GM12875 (cell line): ENCODE measurements at regions not wholly inside any gene's neighbourhood (a gene's known extent, or its start where the extent isn't known, plus 50 kb on each side); places are given as distances from the start of the nearest gene placed in this dataset.

Experiments used
- H3K4me3 ChIP-seq: one replicate; pipeline ENCODE4 v1.5.1; 2011; ENCODE audit warnings: low read depth, low read length, control low read depth
- CTCF ChIP-seq: IDR thresholded peaks from 2 replicates; pipeline ENCODE4 v1.5.1; 2011; ENCODE audit warnings: low read depth, mild to moderate bottlenecking, control low read depth, inconsistent platforms, low read length, moderate library complexity, borderline replicate concordance; ENCODE audit not compliant: insufficient read depth

- H3K4me3 ChIP-seq = no peak overlapping the region
- TF ChIP-seq CTCF = no peak
Observed at GRCh38 chr5:124060413-124061067, 548.6 kb downstream of the CSNK1G3 start.

GRCh38 chr5:124060011-124060410 is 548.0 kb downstream of the CSNK1G3 start:
- TF ChIP-seq CTCF = no peak
- H3K4me3 ChIP-seq = no peak overlapping the region

- no peak overlapping the region for H3K4me3 ChIP-seq
- no peak for TF ChIP-seq CTCF
Observed at GRCh38 chr5:124059200-124059599, 547.2 kb downstream of the CSNK1G3 start.

GRCh38 chr5:124057724-124058231 is 545.8 kb downstream of the CSNK1G3 start:
- H3K4me3 ChIP-seq = no peak overlapping the region
- TF ChIP-seq CTCF = no peak

- no peak overlapping the region for H3K4me3 ChIP-seq
- TF ChIP-seq CTCF = no peak
Observed at GRCh38 chr5:124056991-124057723, 545.2 kb downstream of the CSNK1G3 start.

- H3K4me3 ChIP-seq = no peak overlapping the region
Observed at GRCh38 chr5:124056326-124056990, 544.5 kb downstream of the CSNK1G3 start.

More at GRCh38 chr5:124056326-124056990, 544.5 kb downstream of the CSNK1G3 start:
- no peak for TF ChIP-seq CTCF
